H1 (cell line): ENCODE measurements at regions not wholly inside any gene's neighbourhood (a gene's known extent, or its start where the extent isn't known, plus 50 kb on each side); places are given as distances from the start of the nearest gene placed in this dataset.

Source experiments
- CTCF ChIA-PET: fragments of 300-600 bp; sonication (Branson Sonifier 250); formaldehyde crosslinking; loops from one replicate; lab custom pipeline; 2021; ENCODE audit not compliant: partially characterized antibody; lab: Charles Lee
- POLR2A ChIA-PET: fragments of 300-600 bp; sonication (Branson Sonifier 250); formaldehyde crosslinking; loops from one replicate; lab custom pipeline; 2021; ENCODE audit warnings: inconsistent platforms; ENCODE audit not compliant: partially characterized antibody; lab: Charles Lee
- DNase-seq, 2 experiments: peaks; one replicate each; pipeline versions ENCODE4 v3.0.0 to v3.0.0-alpha.2; 2010 to 2022; ENCODE audit warnings: low spot score in 2 of 2, low read depth in 1 of 2, mixed read lengths in 1 of 2
- FAIRE-seq: peaks from 2 replicates; lab custom pipeline; 2011; peaks lifted over from hg19 to GRCh38; lab: Jason Lieb, UNC
- H2AFZ ChIP-seq: 2 replicates; pipeline ENCODE4 v1.8.1; 2012; ENCODE audit warnings: low read length, inconsistent platforms
- H2AK5ac ChIP-seq: 2 replicates; pipeline ENCODE4 v1.6.1; 2013; ENCODE audit warnings: low read depth, low read length
- H2BK120ac ChIP-seq: replicated peaks from 2 replicates; pipeline ENCODE3; 2013; ENCODE audit warnings: low read depth, low read length, inconsistent platforms
- H2BK12ac ChIP-seq: 2 replicates; pipeline ENCODE4 v1.6.1; 2013; ENCODE audit warnings: low read depth, low read length
- H2BK15ac ChIP-seq: 2 replicates; pipeline ENCODE4 v1.6.1; 2013; ENCODE audit warnings: low read length
- H2BK20ac ChIP-seq: 2 replicates; pipeline ENCODE4 v1.6.1; 2013; ENCODE audit warnings: low read length
- H2BK5ac ChIP-seq: 2 replicates; pipeline ENCODE4 v1.6.1; 2013; ENCODE audit warnings: low read depth, low read length
- H3K14ac ChIP-seq: 2 replicates; pipeline ENCODE4 v1.6.1; 2013; ENCODE audit warnings: inconsistent platforms; ENCODE audit not compliant: insufficient read length
- H3K18ac ChIP-seq: 2 replicates; pipeline ENCODE4 v1.6.1; 2013; ENCODE audit warnings: low read length; ENCODE audit errors: extremely low read depth
- H3K23ac ChIP-seq: 2 replicates; pipeline ENCODE4 v1.6.1; 2013; ENCODE audit warnings: inconsistent platforms; ENCODE audit not compliant: insufficient read length
- H3K23me2 ChIP-seq: 2 replicates; pipeline ENCODE4 v1.6.1; 2013; ENCODE audit warnings: low read depth, low read length
- H3K27ac ChIP-seq: 2 replicates; pipeline ENCODE4 v1.6.1; 2011; ENCODE audit warnings: low read depth, low read length, inconsistent platforms
- H3K27me3 ChIP-seq, 4 experiments: replicated peaks in 1 of 4; 1 replicate in 1 of 4; 2 replicates in 3 of 4; pipeline versions ENCODE4 v1.6.1 to v1.8.1; 2011 to 2013; ENCODE audit warnings: low read length in 3 of 4, mild to moderate bottlenecking in 3 of 4, inconsistent platforms in 2 of 4, mixed read lengths in 2 of 4, moderate library complexity in 1 of 4; ENCODE audit not compliant: control insufficient read depth in 3 of 4, insufficient read depth in 3 of 4; ENCODE audit errors: extremely low read depth in 1 of 4
- H3K36me3 ChIP-seq, 4 experiments: 2 replicates each; pipeline versions ENCODE4 v1.6.1 to v1.8.1; 2011 to 2013; ENCODE audit warnings: mild to moderate bottlenecking in 4 of 4, low read length in 3 of 4, moderate library complexity in 2 of 4, control low read depth in 1 of 4, inconsistent platforms in 1 of 4; ENCODE audit not compliant: insufficient read depth in 4 of 4, control insufficient read depth in 2 of 4
- H3K4ac ChIP-seq: replicated peaks from 2 replicates; pipeline ENCODE3; 2013; ENCODE audit warnings: low read length, low read depth, mixed read lengths, inconsistent platforms; ENCODE audit not compliant: insufficient read length
- H3K4me1 ChIP-seq, 4 experiments: replicated peaks in 1 of 4; 1 replicate in 1 of 4; 2 replicates in 3 of 4; pipeline versions ENCODE4 v1.6.1 to v1.8.1; 2011 to 2013; ENCODE audit warnings: low read length in 3 of 4, inconsistent platforms in 2 of 4, mixed read lengths in 1 of 4; ENCODE audit not compliant: insufficient read depth in 4 of 4, control insufficient read depth in 3 of 4
- H3K4me2 ChIP-seq, 2 experiments: 2 replicates each; pipeline versions ENCODE4 v1.6.1 to v1.8.1; 2011 to 2013; ENCODE audit warnings: low read depth in 2 of 2, low read length in 2 of 2, control low read depth in 1 of 2, inconsistent platforms in 1 of 2, mild to moderate bottlenecking in 1 of 2; ENCODE audit not compliant: insufficient read depth in 1 of 2
- H3K4me3 ChIP-seq, 4 experiments: fragments of 200-600, 300-600 bp in 1 of 4; sonication (generic), shearing (Covaris generic), sonication (Bioruptor Twin) in 1 of 4; 2 replicates each; pipeline versions ENCODE4 v1.5.1 to v1.8.1; 2011 to 2016; ENCODE audit warnings: low read length in 4 of 4, low read depth in 3 of 4, control low read depth in 2 of 4, inconsistent platforms in 2 of 4, mild to moderate bottlenecking in 2 of 4, mixed read lengths in 1 of 4, moderate library complexity in 1 of 4; ENCODE audit not compliant: insufficient read depth in 2 of 4; ENCODE audit errors: extremely low read depth in 1 of 4
- H3K56ac ChIP-seq: replicated peaks from 2 replicates; pipeline ENCODE3; 2013; ENCODE audit warnings: low read depth, mild to moderate bottlenecking, mixed read lengths, low read length, inconsistent platforms; ENCODE audit not compliant: insufficient read length
- H3K79me1 ChIP-seq: 2 replicates; pipeline ENCODE4 v1.6.1; 2013; ENCODE audit warnings: low read depth, low read length, control low read depth
- H3K79me2 ChIP-seq, 2 experiments: 2 replicates each; pipeline versions ENCODE4 v1.6.1 to v1.8.1; 2012 to 2013; ENCODE audit warnings: low read length in 2 of 2, mild to moderate bottlenecking in 2 of 2, inconsistent platforms in 1 of 2; ENCODE audit not compliant: insufficient read depth in 2 of 2, control insufficient read depth in 1 of 2
- H3K9ac ChIP-seq, 4 experiments: replicated peaks in 1 of 4; 1 replicate in 1 of 4; 2 replicates in 3 of 4; pipeline versions ENCODE4 v1.6.1 to v1.8.1; 2011 to 2013; ENCODE audit warnings: low read depth in 3 of 4, low read length in 3 of 4, control low read depth in 2 of 4, mild to moderate bottlenecking in 2 of 4, moderate library complexity in 2 of 4, inconsistent platforms in 1 of 4; ENCODE audit errors: extremely low read depth in 1 of 4
- H3K9me3 ChIP-seq, 2 experiments: 2 replicates each; pipeline versions ENCODE4 v1.6.1 to v1.8.1; 2012 to 2013; ENCODE audit warnings: mild to moderate bottlenecking in 2 of 2, moderate library complexity in 2 of 2, control low read depth in 1 of 2, inconsistent platforms in 1 of 2, low read depth in 1 of 2, low read length in 1 of 2, mixed read lengths in 1 of 2; ENCODE audit not compliant: insufficient read depth in 2 of 2
- H4K20me1 ChIP-seq, 2 experiments: replicated peaks in 1 of 2; 2 replicates each; pipeline versions ENCODE3 to v1.8.1; 2011 to 2013; ENCODE audit warnings: inconsistent platforms in 2 of 2, low read length in 2 of 2, mild to moderate bottlenecking in 1 of 2; ENCODE audit not compliant: insufficient read depth in 2 of 2, control insufficient read depth in 1 of 2
- H4K5ac ChIP-seq: 2 replicates; pipeline ENCODE4 v1.6.1; 2013; ENCODE audit warnings: low read length, low read depth, mixed read lengths, inconsistent platforms; ENCODE audit not compliant: insufficient read length
- H4K8ac ChIP-seq: 2 replicates; pipeline ENCODE4 v1.8.0; 2013; ENCODE audit warnings: mild to moderate bottlenecking, moderate library complexity, low read length, inconsistent platforms; ENCODE audit not compliant: insufficient read depth; ENCODE audit errors: extremely low read depth
- H4K91ac ChIP-seq: replicated peaks from 2 replicates; pipeline ENCODE3; 2013; ENCODE audit warnings: low read length, mixed read lengths, inconsistent platforms; ENCODE audit not compliant: insufficient read length
- BCL11A ChIP-seq, 2 experiments: IDR thresholded peaks; one replicate each; pipeline ENCODE4 v1.6.1; 2011; ENCODE audit warnings: low read depth in 2 of 2, low read length in 2 of 2, mild to moderate bottlenecking in 2 of 2
- CHD2 ChIP-seq: IDR thresholded peaks from 2 replicates; pipeline ENCODE4 v1.6.1; 2012; ENCODE audit warnings: low read length, improper control_type of control experiment
- GTF2F1 ChIP-seq: IDR thresholded peaks from 2 replicates; pipeline ENCODE4 v1.6.1; 2012; ENCODE audit warnings: low read depth, low read length, improper control_type of control experiment, borderline replicate concordance
- KDM4A ChIP-seq: IDR thresholded peaks from one replicate; pipeline ENCODE4 v1.7.1; 2012; ENCODE audit warnings: low read depth, mild to moderate bottlenecking, moderate library complexity, low read length, inconsistent platforms; ENCODE audit not compliant: severe bottlenecking
- SP2 ChIP-seq: IDR thresholded peaks from 2 replicates; pipeline ENCODE4 v1.6.1; 2012; ENCODE audit warnings: mild to moderate bottlenecking, low read length, inconsistent platforms
- TAF7 ChIP-seq: optimal IDR thresholded peaks from 2 replicates; pipeline ENCODE3; 2011; ENCODE audit warnings: low read depth, mild to moderate bottlenecking, inconsistent platforms, low read length, moderate library complexity, borderline replicate concordance
- WGBS, 2 experiments: shearing (Covaris generic) in 1 of 2; methylation state at CpG; one replicate each; pipeline versions ENCODE4 v1.1.6 to v1.1.7; 2013 to 2015; ENCODE audit warnings: low lambda C conversion rate in 2 of 2, mixed read lengths in 2 of 2, inconsistent platforms in 1 of 2, low coverage in 1 of 2, missing lambda C conversion rate in 1 of 2; ENCODE audit not compliant: insufficient replicate concordance in 2 of 2, insufficient coverage in 1 of 2, insufficient read length in 1 of 2; ENCODE audit errors: extremely low coverage in 1 of 2, missing lambda C conversion rate in 1 of 2; 5-methylcytosine and 5-hydroxymethylcytosine counted together

DNA sequence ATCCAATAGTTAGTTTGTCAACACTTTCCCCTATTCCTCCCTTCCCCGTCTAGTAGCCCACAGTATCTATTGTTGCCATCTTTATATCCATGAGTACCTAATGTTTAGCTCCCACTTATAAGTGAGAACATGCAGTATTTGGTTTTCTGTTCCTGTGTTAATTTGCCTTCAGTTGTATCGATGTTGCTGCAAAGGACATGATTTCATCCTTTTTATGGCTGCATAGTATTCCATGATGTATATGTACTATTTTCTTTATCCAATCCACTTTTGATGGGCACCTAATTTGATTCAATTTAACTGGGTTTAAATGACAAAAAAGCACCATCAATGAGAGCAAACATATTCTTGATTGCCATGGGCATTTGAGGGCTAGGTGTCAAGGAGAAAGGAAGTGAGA is 321.5 kb upstream of the TBX18 start:
- TF ChIP-seq KDM4A (no peak), GTF2F1 (no peak), TAF7 (no peak), BCL11A (IDR thresholded peaks at IDR 0.05; ENCODE audit: low read depth in 2 of 2, low read length in 2 of 2) (no peak), CHD2 (no peak), SP2 (no peak)
- Histone ChIP-seq H4K91ac (no peak overlapping the region), H3K18ac (no peak overlapping the region), H2BK12ac (no peak overlapping the region), H4K20me1 (no peaks in the 10 kb centered on the region), H3K14ac (no peak overlapping the region), H3K9ac (no peak overlapping the region), H2BK5ac (no peak overlapping the region), H3K4ac (no peak overlapping the region), H3K4me3 (no peak overlapping the region), H3K4me2 (no peak overlapping the region), H3K23me2 (no peaks in the 10 kb centered on the region), H4K5ac (no peak overlapping the region), H2AFZ (no peak overlapping the region), H2BK20ac (no peak overlapping the region), H3K9me3 (no peaks in the 10 kb centered on the region; a peak in 1 of 4 replicates), H3K27ac (no peak overlapping the region), H3K79me2 (no peaks in the 10 kb centered on the region), H3K36me3 (no peaks in the 10 kb centered on the region), H2AK5ac (no peak overlapping the region), H3K79me1 (no peaks in the 10 kb centered on the region), H2BK15ac (no peak overlapping the region), H3K27me3 (no peaks in the 10 kb centered on the region), H2BK120ac (no peak overlapping the region), H3K56ac (no peak overlapping the region), H3K4me1 (no peaks in the 10 kb centered on the region), H3K23ac (no peak overlapping the region), H4K8ac (no peak overlapping the region)
- FAIRE-seq (no peak), DNase-seq (no peak)
- ChIA-PET CTCF (no interaction called here), POLR2A (no interaction called here)
- 97% methylated on average over 2 of the region's 2 CpGs; no CpG with 5 or more reads in 1 of the 2 experiments for WGBS, 2 experiments
